Testis (tissue), 2 donors: ENCODE measurements at regions not wholly inside any gene's neighbourhood (a gene's known extent, or its start where the extent isn't known, plus 50 kb on each side); places are given as distances from the start of the nearest gene placed in this dataset.

Experiments
- POLR2A ChIP-seq: fragments of 450-650 bp; IDR thresholded peaks from one replicate; pipeline ENCODE4 v1.6.1; 2017; ENCODE audit warnings: antibody characterized with exemption, mild to moderate bottlenecking, moderate library complexity
- TF ChIP-seq, protein P1 (sequence below), 3 experiments: fragments of 450-650 bp in 2 of 3; fragments of 200-600 bp in 1 of 3; sonication (generic) in 1 of 3; IDR thresholded peaks; one replicate each; pipeline ENCODE4 v1.5.1; 2016 to 2019; ENCODE audit warnings: antibody characterized with exemption in 3 of 3, mild to moderate bottlenecking in 2 of 3, moderate library complexity in 1 of 3

DNA sequence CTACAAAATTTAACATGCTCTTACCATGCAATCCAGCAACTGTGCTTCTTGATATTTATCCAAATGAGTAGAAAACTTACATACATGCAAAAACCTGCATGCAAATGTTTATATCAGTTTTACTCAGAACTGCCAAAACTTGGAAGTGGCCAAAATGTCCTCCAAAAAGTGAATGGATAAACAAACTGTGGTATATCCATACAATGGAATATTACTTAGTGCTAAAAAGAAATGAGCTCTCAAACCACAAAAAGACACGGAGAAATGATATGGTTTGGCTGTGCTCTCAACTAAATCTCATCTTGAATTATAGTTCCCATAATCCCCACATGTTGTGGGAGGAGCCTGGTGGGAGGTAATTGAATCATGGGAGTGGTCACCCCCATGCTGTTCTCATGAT, 267.2 kb downstream of the ZEB2 start:
- TF ChIP-seq POLR2A, result no peak
- TF ChIP-seq, protein P1, sequence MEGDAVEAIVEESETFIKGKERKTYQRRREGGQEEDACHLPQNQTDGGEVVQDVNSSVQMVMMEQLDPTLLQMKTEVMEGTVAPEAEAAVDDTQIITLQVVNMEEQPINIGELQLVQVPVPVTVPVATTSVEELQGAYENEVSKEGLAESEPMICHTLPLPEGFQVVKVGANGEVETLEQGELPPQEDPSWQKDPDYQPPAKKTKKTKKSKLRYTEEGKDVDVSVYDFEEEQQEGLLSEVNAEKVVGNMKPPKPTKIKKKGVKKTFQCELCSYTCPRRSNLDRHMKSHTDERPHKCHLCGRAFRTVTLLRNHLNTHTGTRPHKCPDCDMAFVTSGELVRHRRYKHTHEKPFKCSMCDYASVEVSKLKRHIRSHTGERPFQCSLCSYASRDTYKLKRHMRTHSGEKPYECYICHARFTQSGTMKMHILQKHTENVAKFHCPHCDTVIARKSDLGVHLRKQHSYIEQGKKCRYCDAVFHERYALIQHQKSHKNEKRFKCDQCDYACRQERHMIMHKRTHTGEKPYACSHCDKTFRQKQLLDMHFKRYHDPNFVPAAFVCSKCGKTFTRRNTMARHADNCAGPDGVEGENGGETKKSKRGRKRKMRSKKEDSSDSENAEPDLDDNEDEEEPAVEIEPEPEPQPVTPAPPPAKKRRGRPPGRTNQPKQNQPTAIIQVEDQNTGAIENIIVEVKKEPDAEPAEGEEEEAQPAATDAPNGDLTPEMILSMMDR (IDR thresholded peaks at IDR 0.05), result no peak
